GM12891 (cell line): ENCODE measurements at regions not wholly inside any gene's neighbourhood (a gene's known extent, or its start where the extent isn't known, plus 50 kb on each side); places are given as distances from the start of the nearest gene placed in this dataset.

Experiments used
- POLR2A ChIP-seq: IDR thresholded peaks from 2 replicates; pipeline ENCODE4 v1.6.1; 2011; ENCODE audit warnings: low read depth, low read length, control low read depth
- POLR2AphosphoS5 ChIP-seq: IDR thresholded peaks from 2 replicates; pipeline ENCODE4 v1.6.1; 2011; ENCODE audit warnings: low read depth, low read length, control low read depth
- POU2F2 ChIP-seq: IDR thresholded peaks from 2 replicates; pipeline ENCODE4 v1.6.1; 2011; ENCODE audit warnings: low read depth, mild to moderate bottlenecking, control low read depth, low read length, moderate library complexity
- SPI1 ChIP-seq: IDR thresholded peaks from 2 replicates; pipeline ENCODE4 v1.6.1; 2011; ENCODE audit warnings: low read depth, low read length, control low read depth
- TAF1 ChIP-seq: IDR thresholded peaks from 2 replicates; pipeline ENCODE4 v1.6.1; 2011; ENCODE audit warnings: low read depth, low read length, control low read depth

DNA sequence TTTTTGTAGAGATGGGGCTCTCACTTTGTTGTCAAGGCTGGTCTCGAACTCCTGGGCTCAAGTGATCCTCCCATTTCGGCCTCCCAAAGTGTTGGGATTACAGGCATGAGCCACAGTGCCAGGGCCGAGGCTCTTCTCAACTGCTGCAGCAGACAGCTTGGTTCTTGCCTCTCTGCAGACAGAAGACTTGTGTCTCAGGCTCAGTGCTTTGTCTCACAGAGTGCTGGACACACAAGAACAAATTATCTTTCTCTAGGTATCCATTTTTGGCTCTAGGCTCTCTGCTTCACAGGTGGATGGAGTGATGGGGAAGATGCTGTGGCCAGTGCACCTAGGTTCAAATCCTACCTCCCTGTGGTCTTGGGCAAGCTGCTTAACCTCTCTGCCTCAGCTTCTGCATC, 80.8 kb upstream of the RNU2-1 start:
- TF ChIP-seq POLR2AphosphoS5 (no peak), POLR2A (no peak), TAF1 (no peak), SPI1 (no peak), POU2F2 (no peak)
